GM13977 (cell line): ENCODE measurements at regions not wholly inside any gene's neighbourhood (a gene's known extent, or its start where the extent isn't known, plus 50 kb on each side); places are given as distances from the start of the nearest gene placed in this dataset.

ENCODE experiments used
- DNase-seq: peaks from one replicate; pipeline ENCODE4 v3.0.0; 2012; ENCODE audit warnings: low spot score
- CTCF ChIP-seq: IDR thresholded peaks from 2 replicates; pipeline ENCODE4 v1.5.1; 2012; ENCODE audit warnings: mild to moderate bottlenecking, control low read depth; ENCODE audit not compliant: insufficient read depth; ENCODE audit errors: extremely low read depth, missing control alignments
- in situ Hi-C: fragments of 300-500 bp; cut with MboI; formaldehyde crosslinking; loops from one replicate; pipeline ENCODE4 v1.12.0; 2022; ENCODE audit warnings: low sequenced_read_pairs, low pct_unique_long_range_greater_than_20kb, mixed read lengths, inconsistent platforms; ENCODE audit not compliant: unreplicated experiment

GRCh38 chr2:156219491-156220100 lies 112.9 kb downstream of the NR4A2 start:
- TF ChIP-seq CTCF = no peak
- DNase-seq = no peak
- in situ Hi-C loops = no loop called here

- in situ Hi-C loops = no loop called here
Measured at GRCh38 chr2:156215656-156216055, 116.9 kb downstream of the NR4A2 start.

GRCh38 chr2:156211318-156211717 lies 121.2 kb downstream of the NR4A2 start:
- in situ Hi-C loops = no loop called here
- TF ChIP-seq CTCF = no peak
- DNase-seq = no peak

More at GRCh38 chr2:156215656-156216055, 116.9 kb downstream of the NR4A2 start:
- no peak for DNase-seq
- TF ChIP-seq CTCF = no peak

- TF ChIP-seq CTCF = peak; percentile 6
- no peak for DNase-seq
- in situ Hi-C loops = no loop called here
Measured at GRCh38 chr2:156206355-156206754, 126.2 kb downstream of the NR4A2 start.

- in situ Hi-C loops = no loop called here
- no peak for DNase-seq
- no peak for TF ChIP-seq CTCF
Measured at GRCh38 chr2:156199588-156199987, 132.9 kb downstream of the NR4A2 start.

- in situ Hi-C loops = no loop called here
- no peak for DNase-seq
- TF ChIP-seq CTCF = no peak
Measured at GRCh38 chr2:156196031-156196430, 136.5 kb downstream of the NR4A2 start.
